ENCODE measurements at regions not wholly inside any gene's neighbourhood (a gene's known extent, or its start where the extent isn't known, plus 50 kb on each side); places are given as distances from the start of the nearest gene placed in this dataset.
"Not testable (repeated sequence)": the region's sequence is repeated elsewhere in the genome, so short reads cannot be mapped to it uniquely, and the experiment has no call there.

DNA sequence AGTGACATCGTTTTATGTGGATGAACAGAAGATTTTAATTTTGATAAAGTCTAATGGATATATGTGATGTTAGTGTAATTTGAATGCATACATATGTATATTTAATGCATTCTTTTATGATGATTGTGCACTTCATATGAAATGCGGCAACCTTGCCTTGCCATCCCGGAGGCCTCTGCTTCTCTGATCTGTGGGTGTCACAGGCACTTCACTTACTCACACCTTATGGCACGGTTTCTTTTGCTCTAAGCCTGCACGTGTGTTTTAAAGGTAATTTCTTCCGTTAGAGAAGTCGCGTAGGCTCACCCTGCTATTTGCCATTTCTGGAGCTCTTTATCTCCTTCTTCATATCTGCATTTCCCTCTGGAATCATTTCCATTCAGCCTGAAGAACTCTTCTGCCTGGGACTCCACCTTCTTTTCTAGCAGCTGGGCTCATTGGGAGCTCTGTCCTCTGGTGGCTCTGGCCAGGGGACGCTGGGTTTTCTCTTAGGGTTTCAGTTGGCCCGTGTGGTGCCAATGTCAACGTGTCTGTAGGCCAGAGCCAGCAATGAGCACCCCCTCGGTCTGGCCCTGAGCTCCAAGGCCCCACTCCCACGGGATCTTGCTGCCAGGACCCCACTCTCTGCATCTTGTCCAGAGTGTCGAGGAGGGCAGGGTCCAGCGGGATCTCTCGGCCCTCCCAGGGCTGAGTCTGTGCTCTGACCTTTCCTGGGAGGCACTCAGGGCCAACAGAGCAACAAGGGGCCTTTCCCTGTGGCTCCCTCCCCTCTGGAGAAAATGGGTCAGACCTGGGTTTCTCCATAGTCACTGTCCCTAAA, 97.3 kb downstream of the RTP5 start:
- H3K4me3 Mint-ChIP-seq: no peak overlapping the region
- H3K27me3 Mint-ChIP-seq (ENCODE audit: low read depth): peaks cover 4% of the 10 kb centered on the region

DNA sequence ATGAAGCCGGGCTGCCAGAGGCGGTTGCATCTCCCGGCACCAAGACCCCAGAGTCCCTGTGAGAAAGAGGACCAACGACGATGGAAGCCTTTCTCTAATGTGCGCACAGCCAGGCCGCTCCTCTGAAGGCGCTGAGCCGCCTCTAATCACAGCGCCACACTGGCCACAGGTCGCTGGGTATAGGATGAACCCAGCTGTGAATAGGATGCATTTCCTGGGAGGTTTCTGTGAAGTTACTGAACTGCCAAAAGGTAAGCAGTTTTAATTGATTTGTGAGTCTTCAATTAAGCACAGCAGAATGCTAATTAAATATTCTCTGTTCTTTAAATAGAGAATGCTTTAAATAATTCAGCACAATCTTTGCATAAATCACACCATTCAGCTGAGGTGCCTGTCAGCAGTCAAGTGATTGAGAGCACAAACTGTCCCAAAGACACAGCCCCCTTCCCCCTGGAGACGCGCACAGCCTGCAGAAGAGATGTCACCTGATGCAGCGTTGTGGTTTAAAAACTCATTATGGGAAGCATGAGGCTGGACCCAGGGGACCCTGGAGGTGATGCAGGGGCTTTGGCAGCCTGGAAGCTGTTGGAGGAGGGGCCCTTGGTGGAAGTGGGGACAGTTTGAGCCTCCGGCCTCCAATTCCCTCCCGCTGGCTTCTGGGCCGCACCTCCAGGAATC, 98.1 kb downstream of the RTP5 start:
- Mint-ChIP-seq H3K4me1 (peaks cover 24% of the 10 kb centered on the region), H3K36me3 (ENCODE audit: low read depth) (peaks cover 14% of the 10 kb centered on the region), H3K27ac (no peak overlapping the region), H3K9me3 (no peaks in the 10 kb centered on the region), H3K27me3 (ENCODE audit: low read depth) (peaks cover 8% of the 10 kb centered on the region), H3K4me3 (no peak overlapping the region)
- TF ChIP-seq, protein P1, sequence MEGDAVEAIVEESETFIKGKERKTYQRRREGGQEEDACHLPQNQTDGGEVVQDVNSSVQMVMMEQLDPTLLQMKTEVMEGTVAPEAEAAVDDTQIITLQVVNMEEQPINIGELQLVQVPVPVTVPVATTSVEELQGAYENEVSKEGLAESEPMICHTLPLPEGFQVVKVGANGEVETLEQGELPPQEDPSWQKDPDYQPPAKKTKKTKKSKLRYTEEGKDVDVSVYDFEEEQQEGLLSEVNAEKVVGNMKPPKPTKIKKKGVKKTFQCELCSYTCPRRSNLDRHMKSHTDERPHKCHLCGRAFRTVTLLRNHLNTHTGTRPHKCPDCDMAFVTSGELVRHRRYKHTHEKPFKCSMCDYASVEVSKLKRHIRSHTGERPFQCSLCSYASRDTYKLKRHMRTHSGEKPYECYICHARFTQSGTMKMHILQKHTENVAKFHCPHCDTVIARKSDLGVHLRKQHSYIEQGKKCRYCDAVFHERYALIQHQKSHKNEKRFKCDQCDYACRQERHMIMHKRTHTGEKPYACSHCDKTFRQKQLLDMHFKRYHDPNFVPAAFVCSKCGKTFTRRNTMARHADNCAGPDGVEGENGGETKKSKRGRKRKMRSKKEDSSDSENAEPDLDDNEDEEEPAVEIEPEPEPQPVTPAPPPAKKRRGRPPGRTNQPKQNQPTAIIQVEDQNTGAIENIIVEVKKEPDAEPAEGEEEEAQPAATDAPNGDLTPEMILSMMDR (IDR thresholded peaks at IDR 0.05; ENCODE audit: unreplicated experiment in 3 of 3): no peak

More for the DNA sequence above, 97.3 kb downstream of the RTP5 start:
- TF ChIP-seq, protein P1 (IDR thresholded peaks at IDR 0.05; ENCODE audit: unreplicated experiment in 3 of 3): no peak
- H3K27ac Mint-ChIP-seq: peak overlapping the region in 2 of 3 experiments; percentile 68 to 78
- H3K9me3 Mint-ChIP-seq: no peaks in the 10 kb centered on the region
- peaks cover 8% of the 10 kb centered on the region for H3K36me3 Mint-ChIP-seq (ENCODE audit: low read depth)
- H3K4me1 Mint-ChIP-seq: peaks cover 24% of the 10 kb centered on the region

DNA sequence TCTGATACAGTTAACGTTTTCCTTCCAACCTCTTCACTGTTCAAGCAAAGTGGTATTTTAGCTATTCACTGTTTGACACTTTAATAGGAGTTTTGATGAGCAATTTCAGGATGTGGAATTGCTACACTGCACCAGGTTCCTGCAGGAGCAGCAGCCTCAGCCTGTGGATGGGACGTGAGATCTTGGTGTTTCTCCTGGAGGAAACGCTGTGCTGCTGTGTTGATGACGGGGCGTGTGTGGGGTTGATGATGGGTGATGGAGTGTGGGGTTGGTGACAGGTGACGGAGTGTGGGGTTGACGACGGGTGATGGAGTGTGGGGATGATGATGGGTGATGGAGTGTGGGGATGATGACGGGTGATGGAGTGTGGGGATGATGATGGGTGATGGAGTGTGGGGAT, 98.9 kb downstream of the RTP5 start:
- Mint-ChIP-seq H3K27ac (no peak overlapping the region), H3K4me1 (peaks cover 29% of the 10 kb centered on the region), H3K4me3 (no peak overlapping the region), H3K9me3 (no peaks in the 10 kb centered on the region), H3K27me3 (ENCODE audit: low read depth) (peaks cover 10% of the 10 kb centered on the region), H3K36me3 (ENCODE audit: low read depth) (peaks cover 21% of the 10 kb centered on the region)
- TF ChIP-seq, protein P1 (IDR thresholded peaks at IDR 0.05; ENCODE audit: unreplicated experiment in 3 of 3): no peak

DNA sequence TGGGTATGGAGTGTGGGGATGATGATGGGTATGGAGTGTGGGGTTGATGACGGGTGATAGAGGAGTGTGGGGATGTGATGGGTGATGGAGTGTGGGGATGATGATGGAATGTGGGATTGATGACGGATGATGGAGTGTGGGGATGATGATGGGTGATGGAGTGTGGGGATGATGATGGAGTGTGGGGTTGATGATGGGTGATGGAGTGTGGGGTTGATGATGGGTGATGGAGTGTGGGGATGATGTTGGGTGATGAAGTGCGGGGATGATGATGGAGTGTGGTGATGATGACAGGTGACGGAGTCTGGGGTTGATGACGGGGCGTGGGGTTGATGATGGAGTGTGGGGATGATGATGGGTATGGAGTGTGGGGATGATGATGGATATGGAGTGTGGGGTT, 99.7 kb downstream of the RTP5 start:
- H3K9me3 Mint-ChIP-seq; H3K27me3 Mint-ChIP-seq (ENCODE audit: low read depth); H3K27ac Mint-ChIP-seq; H3K4me3 Mint-ChIP-seq: not testable (repeated sequence)
- peaks cover 22% of the 10 kb centered on the region for H3K36me3 Mint-ChIP-seq (ENCODE audit: low read depth)
- peaks cover 27% of the 10 kb centered on the region for H3K4me1 Mint-ChIP-seq

DNA sequence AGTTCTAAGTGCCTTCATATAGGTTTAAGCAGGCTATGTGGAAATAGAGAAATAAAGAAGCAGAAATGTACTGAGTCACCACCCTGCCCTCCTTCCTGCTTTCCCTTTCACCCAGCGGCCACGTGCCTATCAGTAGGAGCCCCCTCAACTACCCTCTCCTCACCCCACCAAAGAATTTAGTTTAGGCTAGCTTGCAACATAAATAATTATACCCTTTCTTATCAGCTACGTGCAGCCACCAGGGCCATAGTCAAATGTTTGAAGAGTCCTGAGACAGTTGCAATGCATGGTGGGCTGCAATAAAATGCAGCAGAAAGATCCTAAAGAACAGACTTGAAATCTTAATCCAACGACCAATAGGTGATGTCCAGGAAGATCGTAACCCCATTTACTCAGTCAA, 101.2 kb downstream of the RTP5 start:
- Mint-ChIP-seq H3K4me1 (peaks cover 20% of the 10 kb centered on the region), H3K4me3 (no peak overlapping the region), H3K27me3 (ENCODE audit: low read depth) (peaks cover 7% of the 10 kb centered on the region), H3K9me3 (no peaks in the 10 kb centered on the region), H3K36me3 (ENCODE audit: low read depth) (peaks cover 27% of the 10 kb centered on the region), H3K27ac (no peak overlapping the region)
- TF ChIP-seq, protein P1 (IDR thresholded peaks at IDR 0.05; ENCODE audit: unreplicated experiment in 3 of 3): no peak

DNA sequence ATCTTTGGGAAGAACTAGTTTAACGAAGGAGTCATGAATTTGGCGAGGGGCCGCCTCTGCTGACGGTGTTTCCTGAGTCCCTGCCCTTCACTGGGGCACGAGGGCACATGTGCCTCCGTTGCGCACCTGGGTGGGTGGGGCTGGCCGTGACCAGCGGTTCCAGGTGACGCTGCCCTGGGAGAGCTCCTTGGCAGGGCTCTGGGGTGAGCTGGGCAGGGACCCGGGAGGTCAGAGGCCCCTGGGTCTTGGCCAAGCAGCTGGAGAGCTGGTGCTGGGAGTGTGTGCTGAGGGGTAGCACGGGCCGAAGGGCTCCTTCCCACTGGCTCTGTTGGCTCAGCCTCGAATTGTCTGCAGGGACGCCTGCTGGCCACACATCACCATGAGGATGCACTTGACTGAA, 104.6 kb downstream of the RTP5 start:
- peaks cover 10% of the 10 kb centered on the region for H3K4me1 Mint-ChIP-seq
- peaks cover 7% of the 10 kb centered on the region for H3K27me3 Mint-ChIP-seq (ENCODE audit: low read depth)
- H3K9me3 Mint-ChIP-seq: no peaks in the 10 kb centered on the region
- peaks cover 38% of the 10 kb centered on the region for H3K36me3 Mint-ChIP-seq (ENCODE audit: low read depth)
- TF ChIP-seq, protein P1 (IDR thresholded peaks at IDR 0.05; ENCODE audit: unreplicated experiment in 3 of 3): no peak
- no peak overlapping the region for H3K4me3 Mint-ChIP-seq
- no peak overlapping the region for H3K27ac Mint-ChIP-seq
